GM23338 (cell line): ENCODE measurements at regions not wholly inside any gene's neighbourhood (a gene's known extent, or its start where the extent isn't known, plus 50 kb on each side); places are given as distances from the start of the nearest gene placed in this dataset.

Experiments used
- CREB1 ChIP-seq: fragments of 250-450 bp; sonication (Bioruptor Pico); IDR thresholded peaks from 2 replicates; pipeline ENCODE4 v1.5.0; 2020; ENCODE audit warnings: low read depth, mild to moderate bottlenecking, moderate library complexity
- EZH2 ChIP-seq: fragments of 200-600 bp; sonication (generic); IDR thresholded peaks from one replicate; pipeline ENCODE4 v1.8.0; 2017; ENCODE audit warnings: antibody characterized with exemption, mild to moderate bottlenecking, low read depth; ENCODE audit not compliant: unreplicated experiment
- EZH2phosphoT487 ChIP-seq: fragments of 200-600 bp; sonication (generic); IDR thresholded peaks from one replicate; pipeline ENCODE4 v1.8.1; 2018; ENCODE audit warnings: antibody characterized with exemption; ENCODE audit not compliant: unreplicated experiment
- JUNB ChIP-seq: IDR thresholded peaks from one replicate; pipeline ENCODE4 v1.6.1; 2016; ENCODE audit warnings: antibody characterized with exemption; ENCODE audit not compliant: unreplicated experiment
- POLR2AphosphoS5 ChIP-seq: IDR thresholded peaks from 2 replicates; pipeline ENCODE4 v1.6.1; 2016; ENCODE audit warnings: antibody characterized with exemption, low read depth
- REST ChIP-seq: IDR thresholded peaks from one replicate; pipeline ENCODE4 v1.6.1; 2018; ENCODE audit warnings: antibody characterized with exemption; ENCODE audit not compliant: unreplicated experiment
- STAT1 ChIP-seq: IDR thresholded peaks from one replicate; pipeline ENCODE4 v1.6.1; 2016; ENCODE audit warnings: antibody characterized with exemption; ENCODE audit not compliant: unreplicated experiment
- ZNF114 ChIP-seq: fragments of 250-450 bp; sonication (Bioruptor Pico); IDR thresholded peaks from 2 replicates; pipeline ENCODE4 v1.5.0; 2020; ENCODE audit warnings: mild to moderate bottlenecking, moderate library complexity
- ZNF331 ChIP-seq: fragments of 250-450 bp; sonication (Bioruptor Pico); IDR thresholded peaks from 2 replicates; pipeline ENCODE4 v1.5.0; 2020; ENCODE audit warnings: low read depth, mild to moderate bottlenecking, moderate library complexity
- ZNF462 ChIP-seq: fragments of 250-450 bp; sonication (Bioruptor Pico); IDR thresholded peaks from 2 replicates; pipeline ENCODE4 v1.5.0; 2020; ENCODE audit warnings: mild to moderate bottlenecking, moderate library complexity
- TF ChIP-seq, protein P1 (sequence below), 2 experiments: fragments of 200-600 bp in 1 of 2; sonication (generic) in 1 of 2; conservative IDR thresholded peaks; 2 replicates each; pipeline versions ENCODE4 v1.5.1 to v1.6.1; 2016 to 2017; ENCODE audit warnings: antibody characterized with exemption in 2 of 2, low read depth in 2 of 2, mild to moderate bottlenecking in 2 of 2, moderate library complexity in 1 of 2
- TF ChIP-seq, protein P2 (sequence below): IDR thresholded peaks from 2 replicates; pipeline ENCODE4 v1.6.1; 2016; ENCODE audit warnings: antibody characterized with exemption

GRCh38 chr12:19799216-19799615 lies 359.9 kb downstream of the AEBP2 start:
- no peak for TF ChIP-seq JUNB
- TF ChIP-seq, protein P1, sequence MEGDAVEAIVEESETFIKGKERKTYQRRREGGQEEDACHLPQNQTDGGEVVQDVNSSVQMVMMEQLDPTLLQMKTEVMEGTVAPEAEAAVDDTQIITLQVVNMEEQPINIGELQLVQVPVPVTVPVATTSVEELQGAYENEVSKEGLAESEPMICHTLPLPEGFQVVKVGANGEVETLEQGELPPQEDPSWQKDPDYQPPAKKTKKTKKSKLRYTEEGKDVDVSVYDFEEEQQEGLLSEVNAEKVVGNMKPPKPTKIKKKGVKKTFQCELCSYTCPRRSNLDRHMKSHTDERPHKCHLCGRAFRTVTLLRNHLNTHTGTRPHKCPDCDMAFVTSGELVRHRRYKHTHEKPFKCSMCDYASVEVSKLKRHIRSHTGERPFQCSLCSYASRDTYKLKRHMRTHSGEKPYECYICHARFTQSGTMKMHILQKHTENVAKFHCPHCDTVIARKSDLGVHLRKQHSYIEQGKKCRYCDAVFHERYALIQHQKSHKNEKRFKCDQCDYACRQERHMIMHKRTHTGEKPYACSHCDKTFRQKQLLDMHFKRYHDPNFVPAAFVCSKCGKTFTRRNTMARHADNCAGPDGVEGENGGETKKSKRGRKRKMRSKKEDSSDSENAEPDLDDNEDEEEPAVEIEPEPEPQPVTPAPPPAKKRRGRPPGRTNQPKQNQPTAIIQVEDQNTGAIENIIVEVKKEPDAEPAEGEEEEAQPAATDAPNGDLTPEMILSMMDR (conservative IDR thresholded peaks at IDR 0.05; ENCODE audit: low read depth in 2 of 2), result no peak
- no peak for TF ChIP-seq EZH2
- no peak for TF ChIP-seq EZH2phosphoT487
- no peak for TF ChIP-seq REST
- no peak for TF ChIP-seq POLR2AphosphoS5
- TF ChIP-seq ZNF114 (CRISPR knock-in tag), result no peak
- TF ChIP-seq STAT1, result no peak
- TF ChIP-seq, protein P2, sequence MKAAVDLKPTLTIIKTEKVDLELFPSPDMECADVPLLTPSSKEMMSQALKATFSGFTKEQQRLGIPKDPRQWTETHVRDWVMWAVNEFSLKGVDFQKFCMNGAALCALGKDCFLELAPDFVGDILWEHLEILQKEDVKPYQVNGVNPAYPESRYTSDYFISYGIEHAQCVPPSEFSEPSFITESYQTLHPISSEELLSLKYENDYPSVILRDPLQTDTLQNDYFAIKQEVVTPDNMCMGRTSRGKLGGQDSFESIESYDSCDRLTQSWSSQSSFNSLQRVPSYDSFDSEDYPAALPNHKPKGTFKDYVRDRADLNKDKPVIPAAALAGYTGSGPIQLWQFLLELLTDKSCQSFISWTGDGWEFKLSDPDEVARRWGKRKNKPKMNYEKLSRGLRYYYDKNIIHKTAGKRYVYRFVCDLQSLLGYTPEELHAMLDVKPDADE, result no peak
- no peak for TF ChIP-seq CREB1 (CRISPR knock-in tag)
- TF ChIP-seq ZNF462 (CRISPR knock-in tag), result no peak
- TF ChIP-seq ZNF331 (CRISPR knock-in tag), result no peak
